Neural cell (in vitro differentiated cells): ENCODE measurements at regions not wholly inside any gene's neighbourhood (a gene's known extent, or its start where the extent isn't known, plus 50 kb on each side); places are given as distances from the start of the nearest gene placed in this dataset.

Experiments
- H2AFZ ChIP-seq: fragments of 200-600, 300-800 bp; sonication (generic), shearing (Covaris generic); 2 replicates; pipeline ENCODE4 v1.6.0; 2014; ENCODE audit warnings: low read depth, mild to moderate bottlenecking, antibody characterized with exemption, low read length, moderate library complexity
- H3F3A ChIP-seq: fragments of 200-600 bp; shearing (Covaris generic); 2 replicates; pipeline ENCODE4 v1.6.1; 2016; ENCODE audit warnings: mild to moderate bottlenecking, moderate library complexity, mixed read lengths, antibody characterized with exemption, low read length; ENCODE audit not compliant: insufficient read depth, poor library complexity, severe bottlenecking
- H3K27ac ChIP-seq: fragments of 200-600, 300-800 bp; sonication (generic), shearing (Covaris generic); 2 replicates; pipeline ENCODE4 v1.5.1; 2014; ENCODE audit warnings: mild to moderate bottlenecking, low read length, moderate library complexity
- H3K27me3 ChIP-seq: fragments of 300-800, 200-600 bp; sonication (generic), shearing (Covaris generic); 2 replicates; pipeline ENCODE4 v1.6.0; 2014; ENCODE audit warnings: mild to moderate bottlenecking, low read depth, low read length, moderate library complexity; ENCODE audit not compliant: insufficient read depth
- H3K36me3 ChIP-seq: fragments of 300-800, 200-600 bp; sonication (generic), shearing (Covaris generic); 2 replicates; pipeline ENCODE4 v1.5.1; 2014; ENCODE audit warnings: mild to moderate bottlenecking, antibody characterized with exemption, low read length, moderate library complexity; ENCODE audit not compliant: insufficient read depth
- H3K4me2 ChIP-seq: fragments of 300-800, 200-600 bp; sonication (generic), shearing (Covaris generic); 2 replicates; pipeline ENCODE4 v1.6.0; 2014; ENCODE audit warnings: mild to moderate bottlenecking, low read length
- H3K4me3 ChIP-seq: fragments of 300-800, 200-600 bp; sonication (generic), shearing (Covaris generic); 2 replicates; pipeline ENCODE4 v1.5.1; 2014; ENCODE audit warnings: mild to moderate bottlenecking, low read length, moderate library complexity
- H3K79me2 ChIP-seq: fragments of 200-600 bp; shearing (Covaris generic); replicated peaks from 2 replicates; pipeline ENCODE4 v1.6.0; 2014; ENCODE audit warnings: mild to moderate bottlenecking, low read length, moderate library complexity; ENCODE audit not compliant: insufficient read depth
- H3K9ac ChIP-seq: fragments of 300-800, 200-600 bp; sonication (generic), shearing (Covaris generic); 2 replicates; pipeline ENCODE4 v1.6.1; 2016; ENCODE audit warnings: mild to moderate bottlenecking, low read length, mixed read lengths
- H3K9me2 ChIP-seq: fragments of 200-600 bp; shearing (Covaris generic); 2 replicates; pipeline ENCODE4 v1.6.1; 2016; ENCODE audit warnings: mild to moderate bottlenecking, low read length, mixed read lengths; ENCODE audit not compliant: insufficient read depth
- H3K9me3 ChIP-seq: fragments of 200-600, 300-800 bp; sonication (generic), shearing (Covaris generic); 2 replicates; pipeline ENCODE4 v1.6.1; 2016; ENCODE audit warnings: mild to moderate bottlenecking, mixed run types, low read length, moderate library complexity, mixed read lengths
- H4K20me1 ChIP-seq: fragments of 200-600 bp; shearing (Covaris generic); 2 replicates; pipeline ENCODE4 v1.6.1; 2016; ENCODE audit warnings: mild to moderate bottlenecking, mixed run types; ENCODE audit not compliant: insufficient read depth
- EP300 ChIP-seq: fragments of 450-650 bp; conservative IDR thresholded peaks from 2 replicates; pipeline ENCODE4 v1.6.1; 2014; ENCODE audit warnings: antibody characterized with exemption, mild to moderate bottlenecking, moderate library complexity; ENCODE audit not compliant: poor library complexity, severe bottlenecking
- EZH2 ChIP-seq: fragments of 200-600, 300-800 bp; shearing (Covaris generic), sonication (generic); IDR thresholded peaks from 2 replicates; pipeline ENCODE4 v1.6.1; 2014; ENCODE audit warnings: antibody characterized with exemption, low read length, borderline replicate concordance, mild to moderate bottlenecking; ENCODE audit not compliant: insufficient read depth, poor library complexity, severe bottlenecking
- MXI1 ChIP-seq: fragments of 450-650 bp; conservative IDR thresholded peaks from 2 replicates; pipeline ENCODE4 v1.6.1; 2014; ENCODE audit warnings: antibody characterized with exemption, mild to moderate bottlenecking; ENCODE audit not compliant: poor library complexity, severe bottlenecking
- POLR2AphosphoS5 ChIP-seq: IDR thresholded peaks from 2 replicates; pipeline ENCODE4 v1.6.1; 2012
- RAD21 ChIP-seq: fragments of 450-650 bp; conservative IDR thresholded peaks from 2 replicates; pipeline ENCODE4 v1.6.1; 2014; ENCODE audit warnings: antibody characterized with exemption, mild to moderate bottlenecking, moderate library complexity
- SMC3 ChIP-seq: fragments of 450-650 bp; conservative IDR thresholded peaks from 2 replicates; pipeline ENCODE4 v1.6.1; 2014; ENCODE audit warnings: antibody characterized with exemption, mild to moderate bottlenecking, moderate library complexity; ENCODE audit not compliant: poor library complexity
- TAF1 ChIP-seq: IDR thresholded peaks from 2 replicates; pipeline ENCODE4 v1.6.1; 2012; ENCODE audit warnings: low read depth
- TF ChIP-seq, protein P1 (sequence below): IDR thresholded peaks from 2 replicates; pipeline ENCODE4 v1.6.1; 2012; ENCODE audit warnings: borderline replicate concordance
- TF ChIP-seq, protein P2 (sequence below): fragments of 450-650 bp; IDR thresholded peaks from 2 replicates; pipeline ENCODE4 v1.5.1; 2014; ENCODE audit warnings: antibody characterized with exemption, mild to moderate bottlenecking, moderate library complexity; ENCODE audit not compliant: poor library complexity, severe bottlenecking

DNA sequence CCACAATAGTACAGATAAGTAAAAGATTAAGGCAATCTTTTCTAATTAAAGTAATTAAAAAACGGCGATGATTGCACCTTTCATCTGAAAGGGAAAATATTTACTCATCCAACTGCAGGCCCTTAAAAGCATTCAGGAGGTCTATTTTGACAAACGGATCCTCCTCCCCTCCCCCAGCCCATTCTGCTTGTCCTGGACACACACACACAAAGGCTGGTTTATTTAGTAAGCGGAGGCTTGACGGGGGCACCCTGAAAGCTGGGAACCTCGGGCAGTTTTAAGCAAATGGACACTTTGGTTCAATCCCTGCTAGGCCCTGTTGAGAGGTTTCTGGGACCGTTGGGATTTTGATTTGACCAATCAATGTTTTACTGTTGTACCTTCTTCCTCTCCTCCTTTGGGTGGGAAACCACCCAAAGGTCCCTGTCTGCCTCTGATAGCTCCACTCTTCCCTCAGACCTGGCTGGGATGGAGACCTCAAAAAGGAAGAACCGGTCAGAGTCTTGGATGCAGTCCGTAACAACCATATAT, 135.8 kb upstream of the HAAO start:
- Histone ChIP-seq H3K79me2 (no peaks in the 10 kb centered on the region), H3K9me3 (no peaks in the 10 kb centered on the region), H3K9ac (no peak overlapping the region), H3K27me3 (no peaks in the 10 kb centered on the region), H3K4me2 (no peak overlapping the region), H3K36me3 (no peaks in the 10 kb centered on the region), H3F3A (no peaks in the 10 kb centered on the region), H2AFZ (no peak overlapping the region), H4K20me1 (no peaks in the 10 kb centered on the region), H3K9me2 (no peaks in the 10 kb centered on the region), H3K27ac (no peak overlapping the region), H3K4me3 (no peak overlapping the region)
- TF ChIP-seq POLR2AphosphoS5 (no peak), TAF1 (no peak), EZH2 (no peak), MXI1 (no peak), RAD21 (no peak), SMC3 (no peak), EP300 (no peak)
- TF ChIP-seq, protein P1, sequence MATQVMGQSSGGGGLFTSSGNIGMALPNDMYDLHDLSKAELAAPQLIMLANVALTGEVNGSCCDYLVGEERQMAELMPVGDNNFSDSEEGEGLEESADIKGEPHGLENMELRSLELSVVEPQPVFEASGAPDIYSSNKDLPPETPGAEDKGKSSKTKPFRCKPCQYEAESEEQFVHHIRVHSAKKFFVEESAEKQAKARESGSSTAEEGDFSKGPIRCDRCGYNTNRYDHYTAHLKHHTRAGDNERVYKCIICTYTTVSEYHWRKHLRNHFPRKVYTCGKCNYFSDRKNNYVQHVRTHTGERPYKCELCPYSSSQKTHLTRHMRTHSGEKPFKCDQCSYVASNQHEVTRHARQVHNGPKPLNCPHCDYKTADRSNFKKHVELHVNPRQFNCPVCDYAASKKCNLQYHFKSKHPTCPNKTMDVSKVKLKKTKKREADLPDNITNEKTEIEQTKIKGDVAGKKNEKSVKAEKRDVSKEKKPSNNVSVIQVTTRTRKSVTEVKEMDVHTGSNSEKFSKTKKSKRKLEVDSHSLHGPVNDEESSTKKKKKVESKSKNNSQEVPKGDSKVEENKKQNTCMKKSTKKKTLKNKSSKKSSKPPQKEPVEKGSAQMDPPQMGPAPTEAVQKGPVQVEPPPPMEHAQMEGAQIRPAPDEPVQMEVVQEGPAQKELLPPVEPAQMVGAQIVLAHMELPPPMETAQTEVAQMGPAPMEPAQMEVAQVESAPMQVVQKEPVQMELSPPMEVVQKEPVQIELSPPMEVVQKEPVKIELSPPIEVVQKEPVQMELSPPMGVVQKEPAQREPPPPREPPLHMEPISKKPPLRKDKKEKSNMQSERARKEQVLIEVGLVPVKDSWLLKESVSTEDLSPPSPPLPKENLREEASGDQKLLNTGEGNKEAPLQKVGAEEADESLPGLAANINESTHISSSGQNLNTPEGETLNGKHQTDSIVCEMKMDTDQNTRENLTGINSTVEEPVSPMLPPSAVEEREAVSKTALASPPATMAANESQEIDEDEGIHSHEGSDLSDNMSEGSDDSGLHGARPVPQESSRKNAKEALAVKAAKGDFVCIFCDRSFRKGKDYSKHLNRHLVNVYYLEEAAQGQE, result no peak
- TF ChIP-seq, protein P2, sequence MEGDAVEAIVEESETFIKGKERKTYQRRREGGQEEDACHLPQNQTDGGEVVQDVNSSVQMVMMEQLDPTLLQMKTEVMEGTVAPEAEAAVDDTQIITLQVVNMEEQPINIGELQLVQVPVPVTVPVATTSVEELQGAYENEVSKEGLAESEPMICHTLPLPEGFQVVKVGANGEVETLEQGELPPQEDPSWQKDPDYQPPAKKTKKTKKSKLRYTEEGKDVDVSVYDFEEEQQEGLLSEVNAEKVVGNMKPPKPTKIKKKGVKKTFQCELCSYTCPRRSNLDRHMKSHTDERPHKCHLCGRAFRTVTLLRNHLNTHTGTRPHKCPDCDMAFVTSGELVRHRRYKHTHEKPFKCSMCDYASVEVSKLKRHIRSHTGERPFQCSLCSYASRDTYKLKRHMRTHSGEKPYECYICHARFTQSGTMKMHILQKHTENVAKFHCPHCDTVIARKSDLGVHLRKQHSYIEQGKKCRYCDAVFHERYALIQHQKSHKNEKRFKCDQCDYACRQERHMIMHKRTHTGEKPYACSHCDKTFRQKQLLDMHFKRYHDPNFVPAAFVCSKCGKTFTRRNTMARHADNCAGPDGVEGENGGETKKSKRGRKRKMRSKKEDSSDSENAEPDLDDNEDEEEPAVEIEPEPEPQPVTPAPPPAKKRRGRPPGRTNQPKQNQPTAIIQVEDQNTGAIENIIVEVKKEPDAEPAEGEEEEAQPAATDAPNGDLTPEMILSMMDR, result no peak

DNA sequence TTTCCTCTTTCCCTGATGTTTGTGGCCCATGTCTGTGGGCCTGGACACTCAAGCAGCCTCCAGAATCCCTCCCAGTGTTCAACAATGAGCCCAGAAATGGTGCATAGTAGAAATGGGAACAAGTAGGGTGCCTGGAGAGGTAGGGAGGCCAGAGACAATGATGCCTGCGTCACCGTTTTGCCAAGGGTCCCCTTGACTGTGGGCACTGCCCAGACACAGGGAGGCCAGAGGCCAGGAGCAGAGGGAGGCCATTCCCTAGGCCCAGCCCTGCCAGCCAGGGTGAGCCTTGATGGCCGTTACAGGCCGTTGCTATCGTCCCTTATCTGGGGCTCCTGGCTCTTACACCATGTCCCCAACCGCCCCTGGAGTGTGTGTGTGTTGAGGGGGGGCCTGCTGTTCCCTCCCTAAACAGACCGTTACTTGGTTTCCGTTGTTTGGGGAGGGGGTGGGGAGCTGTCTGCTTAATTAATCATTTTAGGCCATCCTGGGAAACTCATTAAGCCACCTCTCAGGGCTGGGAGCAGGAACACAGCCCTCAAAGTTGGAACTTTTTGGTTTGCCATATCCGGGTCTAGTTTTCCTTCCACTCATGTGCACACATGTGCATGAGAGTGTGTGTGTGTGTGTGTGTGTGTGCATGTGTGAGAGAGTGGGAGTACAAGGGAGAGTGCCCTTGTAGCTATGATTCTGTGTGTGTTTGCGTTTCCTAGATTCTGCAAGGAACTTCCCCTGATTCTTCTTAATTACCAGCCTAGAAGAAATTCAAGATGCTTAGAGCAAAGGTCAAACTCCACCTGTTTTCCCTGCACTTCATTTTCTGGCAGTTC, 135.2 kb upstream of the HAAO start:
- Histone ChIP-seq H3K36me3 (no peaks in the 10 kb centered on the region), H3K4me2 (no peak overlapping the region), H3K9ac (no peak overlapping the region), H3K4me3 (no peak overlapping the region), H4K20me1 (no peaks in the 10 kb centered on the region), H3K9me2 (no peaks in the 10 kb centered on the region), H3K9me3 (no peaks in the 10 kb centered on the region), H3F3A (no peaks in the 10 kb centered on the region), H3K79me2 (no peaks in the 10 kb centered on the region), H2AFZ (no peak overlapping the region), H3K27ac (no peak overlapping the region), H3K27me3 (no peaks in the 10 kb centered on the region)
- TF ChIP-seq MXI1 (no peak), EZH2 (no peak), EP300 (no peak), RAD21 (no peak), POLR2AphosphoS5 (no peak), SMC3 (no peak), TAF1 (no peak)
- TF ChIP-seq, protein P1, result no peak
- TF ChIP-seq, protein P2, result no peak
